Retina (tissue), 1 donor: ENCODE measurements at regions not wholly inside any gene's neighbourhood (a gene's known extent, or its start where the extent isn't known, plus 50 kb on each side); places are given as distances from the start of the nearest gene placed in this dataset.

Experiments
- DNase-seq: peaks from one replicate; pipeline ENCODE4 v3.0.0-alpha.2; 2016

- no peak for DNase-seq
Observed at GRCh38 chr21:26784974-26785373, 60.2 kb downstream of the ADAMTS1 start.

- DNase-seq: no peak
Observed at GRCh38 chr21:26783466-26784195, 61.6 kb downstream of the ADAMTS1 start.

- DNase-seq: no peak
Observed at GRCh38 chr21:26782747-26783146, 62.5 kb downstream of the ADAMTS1 start.

- DNase-seq: no peak
Observed at GRCh38 chr21:26782331-26782730, 62.9 kb downstream of the ADAMTS1 start.

- DNase-seq: no peak
Observed at GRCh38 chr21:26781331-26781730, 63.9 kb downstream of the ADAMTS1 start.

GRCh38 chr21:26777166-26777565, 68.0 kb downstream of the ADAMTS1 start:
- DNase-seq: no peak

- no peak for DNase-seq
Observed at GRCh38 chr21:26776310-26777021, 68.7 kb downstream of the ADAMTS1 start.

- no peak for DNase-seq
Observed at GRCh38 chr21:26773058-26773457, 72.2 kb downstream of the ADAMTS1 start.

GRCh38 chr21:26769613-26770188, 75.5 kb downstream of the ADAMTS1 start:
- peak; percentile 7 for DNase-seq

GRCh38 chr21:26766826-26767325, 78.3 kb downstream of the ADAMTS1 start:
- DNase-seq: no peak

- DNase-seq: no peak
Observed at GRCh38 chr21:26761174-26761915, 83.9 kb downstream of the ADAMTS1 start.

- no peak for DNase-seq
Observed at GRCh38 chr21:26759731-26760130, 85.5 kb downstream of the ADAMTS1 start.

GRCh38 chr21:26758083-26758880, 86.9 kb downstream of the ADAMTS1 start:
- DNase-seq: no peak

- DNase-seq: no peak
Observed at GRCh38 chr21:26756491-26757159, 88.6 kb downstream of the ADAMTS1 start.

GRCh38 chr21:26754853-26755252, 90.4 kb downstream of the ADAMTS1 start:
- DNase-seq: no peak

GRCh38 chr21:26753822-26754221, 91.4 kb downstream of the ADAMTS1 start:
- DNase-seq: no peak

GRCh38 chr21:26752849-26753248, 92.4 kb downstream of the ADAMTS1 start:
- DNase-seq: no peak

- no peak for DNase-seq
Observed at GRCh38 chr21:26751305-26751704, 93.9 kb downstream of the ADAMTS1 start.

GRCh38 chr21:26748066-26748465, 97.1 kb downstream of the ADAMTS1 start:
- no peak for DNase-seq

- DNase-seq: no peak
Observed at GRCh38 chr21:26747216-26747615, 98.0 kb downstream of the ADAMTS1 start.

- no peak for DNase-seq
Observed at GRCh38 chr21:26743524-26743923, 101.7 kb downstream of the ADAMTS1 start.

GRCh38 chr21:26739189-26739588, 106.0 kb downstream of the ADAMTS1 start:
- no peak for DNase-seq
